BLaER1 (cell line): ENCODE measurements at regions not wholly inside any gene's neighbourhood (a gene's known extent, or its start where the extent isn't known, plus 50 kb on each side); places are given as distances from the start of the nearest gene placed in this dataset.

Source experiments
- H3K27ac ChIP-seq: shearing (Covaris generic); formaldehyde crosslinking; 2 replicates; pipeline ENCODE4 v1.8.1; 2022
- H3K27me3 ChIP-seq: shearing (Covaris generic); formaldehyde crosslinking; 2 replicates; pipeline ENCODE4 v1.8.1; 2022
- H3K36me3 ChIP-seq: shearing (Covaris generic); formaldehyde crosslinking; 2 replicates; pipeline ENCODE4 v1.8.1; 2022
- H3K4me1 ChIP-seq: shearing (Covaris generic); formaldehyde crosslinking; 2 replicates; pipeline ENCODE4 v1.8.1; 2022
- H3K4me2 ChIP-seq: shearing (Covaris generic); formaldehyde crosslinking; 2 replicates; pipeline ENCODE4 v1.8.1; 2022
- H3K4me3 ChIP-seq: shearing (Covaris generic); formaldehyde crosslinking; 2 replicates; pipeline ENCODE4 v1.8.1; 2022
- H3K9ac ChIP-seq: shearing (Covaris generic); formaldehyde crosslinking; 2 replicates; pipeline ENCODE4 v1.8.1; 2022
- H3K9me3 ChIP-seq: shearing (Covaris generic); formaldehyde crosslinking; 2 replicates; pipeline ENCODE4 v1.8.1; 2022
- H4K20me1 ChIP-seq: shearing (Covaris generic); formaldehyde crosslinking; 2 replicates; pipeline ENCODE4 v1.8.1; 2022
- Cebpa-rat ChIP-seq: shearing (Covaris generic); IDR thresholded peaks from 2 replicates; pipeline ENCODE4 v1.8.1; 2022

DNA sequence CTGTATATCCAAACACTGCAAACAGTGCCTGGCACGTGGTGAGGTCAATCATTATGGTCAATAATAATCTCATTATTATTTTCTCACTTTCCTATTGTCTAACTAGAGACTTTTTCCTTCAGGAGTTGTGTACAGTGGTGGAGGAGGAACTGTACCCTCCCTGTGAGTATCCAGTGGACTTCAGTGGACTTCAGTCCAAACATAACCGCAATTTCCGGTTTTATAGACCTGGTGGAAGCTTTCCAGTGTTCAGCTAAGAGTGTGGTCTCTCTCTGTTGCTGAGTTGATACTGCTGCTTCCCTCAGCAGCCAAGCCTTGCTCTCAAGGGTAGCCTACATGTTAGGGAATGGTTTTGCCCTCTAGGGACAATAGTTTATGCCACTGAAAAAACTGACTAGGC lies 447.1 kb downstream of the TMEM182 start:
- Histone ChIP-seq H3K9ac (no peak overlapping the region), H3K4me3 (no peak overlapping the region), H3K36me3 (no peaks in the 10 kb centered on the region), H3K27ac (no peak overlapping the region), H3K9me3 (no peaks in the 10 kb centered on the region), H3K4me1 (no peaks in the 10 kb centered on the region), H3K27me3 (no peaks in the 10 kb centered on the region), H4K20me1 (no peaks in the 10 kb centered on the region), H3K4me2 (no peak overlapping the region)
- no peak for TF ChIP-seq Cebpa-rat

DNA sequence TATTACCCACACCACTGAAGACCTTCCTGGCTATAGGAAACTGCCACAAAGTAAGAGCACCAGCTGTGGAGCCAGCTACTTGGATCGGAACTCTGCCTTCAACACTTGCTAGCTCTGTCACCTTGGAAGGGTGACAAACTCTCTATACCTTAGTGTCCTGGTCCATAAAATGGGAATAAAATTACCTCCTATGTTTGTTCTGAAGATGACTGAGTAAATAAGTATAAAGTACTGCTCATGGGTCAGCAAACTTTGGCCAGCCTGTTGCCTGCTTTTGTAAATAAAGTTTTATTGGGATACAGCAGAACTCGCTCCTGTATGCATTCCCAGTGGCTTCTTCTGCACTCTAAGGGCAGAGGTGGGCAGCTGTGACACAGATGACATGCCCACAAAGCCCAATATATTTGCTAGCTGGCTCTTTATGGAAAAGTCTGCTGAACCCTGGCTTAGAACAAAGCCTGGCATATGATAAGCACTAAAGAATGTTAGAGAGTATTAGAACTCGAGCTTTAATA lies 451.3 kb downstream of the TMEM182 start:
- H3K4me3 ChIP-seq: no peak overlapping the region
- no peaks in the 10 kb centered on the region for H3K9me3 ChIP-seq
- H3K9ac ChIP-seq: no peak overlapping the region
- no peak for TF ChIP-seq Cebpa-rat
- H3K27me3 ChIP-seq: no peaks in the 10 kb centered on the region
- no peak overlapping the region for H3K27ac ChIP-seq
- H3K36me3 ChIP-seq: no peaks in the 10 kb centered on the region
- H3K4me2 ChIP-seq: no peak overlapping the region
- no peaks in the 10 kb centered on the region for H4K20me1 ChIP-seq
- H3K4me1 ChIP-seq: no peaks in the 10 kb centered on the region

DNA sequence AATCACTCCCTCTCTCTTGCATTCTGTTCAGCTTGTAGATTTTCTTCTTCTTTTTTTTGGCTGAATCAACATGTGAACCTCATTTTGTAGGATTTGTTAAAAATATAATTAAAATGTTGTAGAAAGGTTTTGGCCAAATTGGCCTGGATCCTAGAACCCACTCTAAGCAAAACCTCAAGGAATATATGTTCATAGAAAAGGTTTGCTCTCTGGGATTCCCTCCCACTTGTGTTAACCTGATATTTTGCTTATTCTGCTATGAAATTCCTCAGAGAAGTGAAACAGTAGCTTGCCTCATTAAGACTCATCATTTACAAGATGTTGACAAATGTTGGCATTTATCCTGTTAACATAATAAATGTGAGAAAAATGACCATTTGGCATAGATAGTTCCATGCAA lies 456.7 kb downstream of the TMEM182 start:
- Histone ChIP-seq H3K27me3 (no peaks in the 10 kb centered on the region), H3K4me2 (no peak overlapping the region), H3K27ac (no peak overlapping the region), H3K36me3 (no peaks in the 10 kb centered on the region), H4K20me1 (no peaks in the 10 kb centered on the region), H3K9ac (no peak overlapping the region), H3K4me1 (no peaks in the 10 kb centered on the region), H3K4me3 (no peak overlapping the region), H3K9me3 (no peaks in the 10 kb centered on the region)
- no peak for TF ChIP-seq Cebpa-rat

DNA sequence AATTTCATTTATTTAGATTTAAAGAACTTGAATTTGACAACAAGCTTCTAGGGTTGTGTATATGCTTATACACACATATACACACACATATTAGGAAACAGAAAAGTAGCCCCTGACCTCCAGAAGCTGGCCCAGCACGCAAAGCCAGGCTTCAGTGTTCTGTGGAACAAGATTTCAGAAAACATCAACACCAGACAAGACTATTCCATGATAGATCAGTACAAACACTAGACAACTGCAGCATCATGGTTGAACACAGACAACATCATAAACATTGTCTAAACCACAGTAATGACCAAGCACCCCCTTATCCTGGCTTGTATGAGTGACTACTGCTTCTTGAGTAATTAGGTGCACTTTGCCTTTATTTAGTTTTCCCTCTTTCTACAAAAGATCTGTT lies 457.6 kb downstream of the TMEM182 start:
- H3K4me1 ChIP-seq: no peaks in the 10 kb centered on the region
- H3K27me3 ChIP-seq: no peaks in the 10 kb centered on the region
- H3K4me3 ChIP-seq: no peak overlapping the region
- no peak overlapping the region for H3K9ac ChIP-seq
- TF ChIP-seq Cebpa-rat: no peak
- no peak overlapping the region for H3K27ac ChIP-seq
- H3K36me3 ChIP-seq: no peaks in the 10 kb centered on the region
- no peak overlapping the region for H3K4me2 ChIP-seq
- no peaks in the 10 kb centered on the region for H4K20me1 ChIP-seq
- H3K9me3 ChIP-seq: no peaks in the 10 kb centered on the region

DNA sequence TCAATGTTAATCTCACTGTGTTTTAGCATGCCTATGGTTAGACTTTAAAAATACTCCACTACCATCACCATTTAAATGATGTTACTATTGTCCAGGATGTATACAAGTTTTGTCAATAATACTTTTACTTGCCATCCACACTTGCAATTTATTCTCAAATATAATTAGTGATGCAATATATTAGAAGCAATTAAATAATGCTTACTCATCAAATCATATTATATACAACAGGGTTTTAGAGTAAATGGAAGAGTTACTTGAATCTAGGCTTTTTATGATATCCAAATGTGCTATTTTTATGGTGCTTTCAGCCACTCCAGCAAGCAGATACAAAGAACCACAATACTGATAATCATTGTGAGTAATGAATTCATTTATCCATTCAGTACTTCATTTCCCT lies 461.1 kb downstream of the TMEM182 start:
- Histone ChIP-seq H4K20me1 (no peaks in the 10 kb centered on the region), H3K4me3 (no peak overlapping the region), H3K9me3 (no peaks in the 10 kb centered on the region), H3K9ac (no peak overlapping the region), H3K4me2 (no peak overlapping the region), H3K4me1 (no peaks in the 10 kb centered on the region), H3K27me3 (no peaks in the 10 kb centered on the region), H3K27ac (no peak overlapping the region), H3K36me3 (no peaks in the 10 kb centered on the region)
- no peak for TF ChIP-seq Cebpa-rat

DNA sequence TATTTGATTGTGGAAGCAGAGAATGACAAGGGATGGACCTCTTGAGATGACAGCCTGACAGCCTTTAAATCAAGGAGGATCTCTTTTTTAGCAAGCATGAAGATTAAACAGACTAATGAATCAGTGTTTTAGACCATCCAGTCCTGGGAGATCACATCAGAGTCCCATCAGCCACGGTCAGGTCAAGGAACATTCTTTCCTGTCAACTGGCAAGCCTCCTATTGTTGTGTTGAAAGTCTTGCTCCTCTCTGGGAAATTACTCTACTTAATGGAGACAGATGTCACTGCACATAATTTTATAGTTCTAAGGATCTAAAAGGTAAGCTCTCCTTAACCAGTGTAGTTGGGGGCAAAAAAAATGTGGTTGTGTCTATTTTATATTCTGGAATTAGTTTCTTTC lies 469.0 kb downstream of the TMEM182 start:
- no peak for TF ChIP-seq Cebpa-rat
- Histone ChIP-seq H4K20me1 (no peaks in the 10 kb centered on the region), H3K9ac (no peak overlapping the region), H3K4me1 (no peaks in the 10 kb centered on the region), H3K4me3 (no peak overlapping the region), H3K27me3 (no peaks in the 10 kb centered on the region), H3K36me3 (no peaks in the 10 kb centered on the region), H3K27ac (no peak overlapping the region), H3K4me2 (no peak overlapping the region), H3K9me3 (no peaks in the 10 kb centered on the region)

DNA sequence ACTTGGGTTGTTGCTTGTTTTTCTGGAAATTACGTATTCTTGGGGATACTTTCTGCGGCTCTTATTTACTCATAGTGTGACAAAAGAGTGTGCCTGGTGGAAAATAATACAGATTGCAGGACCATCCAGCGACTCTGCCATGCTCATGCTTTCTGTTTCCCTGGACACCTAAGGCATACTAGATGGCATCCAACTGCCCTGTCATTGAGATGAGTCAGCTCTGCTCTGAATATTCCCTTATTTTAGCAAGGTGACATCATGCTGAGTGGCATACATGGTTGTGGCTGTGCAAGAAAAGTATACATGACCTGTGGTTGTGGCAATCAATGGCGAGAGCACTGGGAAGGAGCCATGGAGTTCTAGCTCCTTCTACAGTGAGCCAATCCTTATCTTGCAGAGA lies 471.0 kb downstream of the TMEM182 start:
- no peak for TF ChIP-seq Cebpa-rat
- H3K4me3 ChIP-seq: no peak overlapping the region
- no peak overlapping the region for H3K9ac ChIP-seq
- H3K4me1 ChIP-seq: no peaks in the 10 kb centered on the region
- no peaks in the 10 kb centered on the region for H3K36me3 ChIP-seq
- no peaks in the 10 kb centered on the region for H3K27me3 ChIP-seq
- no peaks in the 10 kb centered on the region for H3K9me3 ChIP-seq
- H3K4me2 ChIP-seq: no peak overlapping the region
- H3K27ac ChIP-seq: no peak overlapping the region
- H4K20me1 ChIP-seq: no peaks in the 10 kb centered on the region

DNA sequence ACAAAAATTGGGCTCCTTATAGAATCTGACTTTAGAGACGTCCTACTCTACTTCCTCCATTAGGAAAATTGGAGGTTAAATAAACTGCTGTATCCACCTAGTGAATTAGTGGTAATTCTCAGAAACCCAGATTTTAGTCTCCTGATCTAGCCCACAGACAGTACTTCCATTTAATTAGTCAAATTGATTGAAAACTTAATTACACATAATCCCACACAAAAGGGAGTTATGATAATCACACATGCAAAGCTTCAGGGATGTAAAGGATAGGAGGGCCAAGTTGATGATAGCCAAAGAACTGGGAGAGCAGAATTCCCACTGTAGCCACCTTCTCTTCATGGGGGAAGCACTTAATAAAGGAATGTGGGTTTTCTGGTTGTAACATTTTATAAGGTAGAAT lies 471.9 kb downstream of the TMEM182 start:
- TF ChIP-seq Cebpa-rat: no peak
- Histone ChIP-seq H4K20me1 (no peaks in the 10 kb centered on the region), H3K4me1 (no peaks in the 10 kb centered on the region), H3K9me3 (no peaks in the 10 kb centered on the region), H3K4me2 (no peak overlapping the region), H3K27me3 (no peaks in the 10 kb centered on the region), H3K9ac (no peak overlapping the region), H3K27ac (no peak overlapping the region), H3K36me3 (no peaks in the 10 kb centered on the region), H3K4me3 (no peak overlapping the region)

DNA sequence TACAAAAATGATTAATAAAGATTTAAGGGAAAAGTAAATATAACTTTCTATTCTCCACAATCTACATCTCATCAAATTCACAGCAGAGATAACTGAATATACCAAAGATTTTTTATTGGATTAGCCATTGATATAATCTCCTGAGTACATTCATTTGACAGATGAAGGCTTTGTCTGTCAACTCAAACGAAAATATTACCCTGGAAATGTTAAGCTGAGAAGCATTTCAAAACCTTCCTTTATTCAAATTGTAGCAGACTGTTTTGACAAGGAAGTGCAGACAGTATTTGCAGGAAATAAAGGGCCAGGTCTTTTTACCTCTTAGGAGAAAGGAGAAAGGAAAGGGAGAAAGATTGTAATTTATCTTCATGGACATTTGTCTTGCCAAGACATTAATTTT lies 473.5 kb downstream of the TMEM182 start:
- Histone ChIP-seq H3K4me2 (no peak overlapping the region), H3K27me3 (no peaks in the 10 kb centered on the region), H3K4me3 (no peak overlapping the region), H3K27ac (no peak overlapping the region), H3K4me1 (no peaks in the 10 kb centered on the region), H3K36me3 (no peaks in the 10 kb centered on the region), H3K9me3 (no peaks in the 10 kb centered on the region), H4K20me1 (no peaks in the 10 kb centered on the region), H3K9ac (no peak overlapping the region)
- no peak for TF ChIP-seq Cebpa-rat

DNA sequence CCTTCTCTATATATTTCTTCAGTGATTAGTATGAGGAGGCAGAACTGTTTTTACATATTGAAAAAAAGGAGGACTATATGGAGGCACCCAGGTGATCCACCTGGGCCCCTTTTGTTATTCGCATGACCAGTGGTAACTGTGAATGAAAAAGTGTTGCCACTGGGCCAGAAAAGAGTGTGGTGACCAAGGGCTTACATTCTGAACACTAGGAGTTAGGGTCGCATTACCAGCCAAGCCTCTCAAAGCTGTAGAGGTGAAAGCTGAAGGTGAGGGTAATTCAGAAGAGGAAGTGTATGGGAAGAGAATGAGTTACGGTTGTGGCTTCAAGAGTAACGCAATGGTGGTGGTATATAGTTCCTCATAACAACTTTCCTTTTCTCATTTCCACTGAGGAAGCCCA lies 487.6 kb downstream of the TMEM182 start:
- H3K27ac ChIP-seq: no peak overlapping the region
- no peak overlapping the region for H3K4me2 ChIP-seq
- H3K36me3 ChIP-seq: no peaks in the 10 kb centered on the region
- H3K4me1 ChIP-seq: no peaks in the 10 kb centered on the region; the same call in 1 of the 2 replicates
- H3K27me3 ChIP-seq: no peaks in the 10 kb centered on the region
- H4K20me1 ChIP-seq: no peaks in the 10 kb centered on the region
- no peak overlapping the region for H3K4me3 ChIP-seq
- H3K9me3 ChIP-seq: no peaks in the 10 kb centered on the region
- H3K9ac ChIP-seq: no peak overlapping the region
- no peak for TF ChIP-seq Cebpa-rat

DNA sequence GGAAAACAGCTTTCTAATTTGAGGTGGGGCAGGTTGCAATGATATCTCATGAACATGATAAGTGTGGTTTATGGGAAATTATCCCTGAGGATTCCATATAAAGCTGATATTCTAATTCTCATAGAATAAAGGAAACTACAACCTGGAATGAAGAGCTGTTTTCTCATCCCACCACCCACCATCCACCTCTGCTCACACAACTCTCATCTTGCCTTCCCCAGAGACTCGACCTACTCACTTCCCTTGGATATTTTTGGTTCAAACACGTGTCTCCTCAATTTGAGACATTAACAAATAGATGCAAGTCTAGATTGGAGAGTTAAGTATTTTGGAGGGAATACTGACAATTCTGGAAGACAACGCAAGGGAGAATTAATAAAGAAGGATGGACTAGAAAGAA lies 490.9 kb downstream of the TMEM182 start:
- Histone ChIP-seq H3K4me1 (no peaks in the 10 kb centered on the region; the same call in 1 of the 2 replicates), H3K27ac (no peak overlapping the region), H3K9ac (no peak overlapping the region), H3K4me3 (no peak overlapping the region), H3K4me2 (peak overlapping the region; percentile 5; the same call in 1 of the 2 replicates), H3K9me3 (no peaks in the 10 kb centered on the region), H3K36me3 (no peaks in the 10 kb centered on the region), H3K27me3 (no peaks in the 10 kb centered on the region), H4K20me1 (no peaks in the 10 kb centered on the region)
- no peak for TF ChIP-seq Cebpa-rat
